ENCODE measurements at regions not wholly inside any gene's neighbourhood (a gene's known extent, or its start where the extent isn't known, plus 50 kb on each side); places are given as distances from the start of the nearest gene placed in this dataset.

DNA sequence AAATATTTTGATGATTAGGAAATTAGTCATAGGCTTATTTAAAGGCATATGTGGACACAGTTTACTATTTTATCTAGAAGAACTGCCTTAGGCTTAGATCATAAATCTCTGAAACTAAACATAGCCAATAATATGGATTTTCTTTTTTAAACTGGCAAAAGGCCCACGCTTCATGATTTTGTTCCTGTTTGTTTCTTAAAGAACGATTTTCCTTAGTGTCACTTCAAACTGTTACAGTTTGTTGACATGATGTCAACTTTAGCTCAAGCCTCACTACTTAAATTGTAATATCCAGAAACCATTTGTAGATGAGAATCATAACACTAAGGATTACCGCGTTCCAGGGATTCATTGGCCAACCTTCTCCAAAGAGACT lies 322.6 kb downstream of the HHIPL2 start:
- Mint-ChIP-seq H3K27me3 (ENCODE audit: low read depth, unreplicated experiment) (no peaks in the 10 kb centered on the region), H3K4me3 (ENCODE audit: unreplicated experiment) (no peak overlapping the region), H3K9me3 (ENCODE audit: unreplicated experiment) (peaks cover 9% of the 10 kb centered on the region), H3K27ac (ENCODE audit: unreplicated experiment) (no peak overlapping the region), H3K36me3 (ENCODE audit: low read depth, unreplicated experiment) (no peaks in the 10 kb centered on the region), H3K4me1 (ENCODE audit: low read depth, unreplicated experiment) (peaks cover 2% of the 10 kb centered on the region)
- Histone ChIP-seq H3K27me3 (ENCODE audit: insufficient read depth, low read length) (no peaks in the 10 kb centered on the region), H3K4me2 (ENCODE audit: low read length) (no peak overlapping the region), H3K36me3 (ENCODE audit: insufficient read depth, low read length) (no peaks in the 10 kb centered on the region), H3K9ac (ENCODE audit: low read length) (no peak overlapping the region), H3K27ac (ENCODE audit: low read depth, low read length) (no peak overlapping the region), H3K4me1 (ENCODE audit: insufficient read depth, low read length) (no peaks in the 10 kb centered on the region), H3K4me3 (ENCODE audit: insufficient read depth, low read depth, low read length) (no peak overlapping the region), H3K9me3 (ENCODE audit: insufficient read depth, low read depth, low read length) (no peaks in the 10 kb centered on the region), H3K79me2 (ENCODE audit: insufficient read depth, low read length) (no peaks in the 10 kb centered on the region), H4K20me1 (ENCODE audit: insufficient read depth, low read length) (no peaks in the 10 kb centered on the region), H2AFZ (ENCODE audit: low read depth, low read length) (no peak overlapping the region)
- TF ChIP-seq EZH2 (IDR thresholded peaks at IDR 0.05; ENCODE audit: insufficient read depth, low read length) = no peak
- TF ChIP-seq, protein P1, sequence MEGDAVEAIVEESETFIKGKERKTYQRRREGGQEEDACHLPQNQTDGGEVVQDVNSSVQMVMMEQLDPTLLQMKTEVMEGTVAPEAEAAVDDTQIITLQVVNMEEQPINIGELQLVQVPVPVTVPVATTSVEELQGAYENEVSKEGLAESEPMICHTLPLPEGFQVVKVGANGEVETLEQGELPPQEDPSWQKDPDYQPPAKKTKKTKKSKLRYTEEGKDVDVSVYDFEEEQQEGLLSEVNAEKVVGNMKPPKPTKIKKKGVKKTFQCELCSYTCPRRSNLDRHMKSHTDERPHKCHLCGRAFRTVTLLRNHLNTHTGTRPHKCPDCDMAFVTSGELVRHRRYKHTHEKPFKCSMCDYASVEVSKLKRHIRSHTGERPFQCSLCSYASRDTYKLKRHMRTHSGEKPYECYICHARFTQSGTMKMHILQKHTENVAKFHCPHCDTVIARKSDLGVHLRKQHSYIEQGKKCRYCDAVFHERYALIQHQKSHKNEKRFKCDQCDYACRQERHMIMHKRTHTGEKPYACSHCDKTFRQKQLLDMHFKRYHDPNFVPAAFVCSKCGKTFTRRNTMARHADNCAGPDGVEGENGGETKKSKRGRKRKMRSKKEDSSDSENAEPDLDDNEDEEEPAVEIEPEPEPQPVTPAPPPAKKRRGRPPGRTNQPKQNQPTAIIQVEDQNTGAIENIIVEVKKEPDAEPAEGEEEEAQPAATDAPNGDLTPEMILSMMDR (IDR thresholded peaks at IDR 0.05; ENCODE audit: insufficient read depth, low read depth, low read length) = no peak
- DNase-seq (ENCODE audit: low read depth) = no peak
- no peak for FAIRE-seq

DNA sequence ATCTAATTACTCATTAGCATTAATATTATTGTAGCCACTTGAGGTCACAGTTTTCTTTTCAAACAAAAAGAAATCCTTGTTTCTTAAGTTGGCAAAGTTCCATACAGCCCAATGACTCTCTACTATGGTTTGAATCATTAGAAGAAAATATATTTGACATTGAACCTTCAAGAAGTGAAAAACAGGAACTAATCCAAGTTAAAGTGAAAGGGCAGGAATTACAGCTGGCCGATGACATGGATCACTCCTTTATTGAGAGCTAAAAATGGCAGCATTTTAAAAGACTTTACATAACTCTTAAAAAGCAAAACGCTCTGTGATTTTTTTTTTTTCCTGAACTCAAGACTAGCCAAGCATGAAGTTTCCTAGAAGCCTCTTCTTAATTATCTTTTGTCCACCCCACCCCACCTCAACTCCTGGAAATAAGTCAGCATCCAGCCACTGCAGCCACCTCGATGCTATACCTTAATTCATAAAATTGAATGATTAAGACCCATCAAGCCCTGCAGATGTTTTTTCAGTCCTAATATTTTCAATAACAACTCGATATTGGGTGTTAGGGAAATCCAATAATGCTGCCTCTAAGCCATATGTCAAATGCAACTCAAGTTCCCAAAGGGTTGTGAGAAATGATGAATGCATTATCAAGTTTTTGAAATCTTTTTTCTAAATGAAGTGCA lies 323.1 kb downstream of the HHIPL2 start:
- no peaks in the 10 kb centered on the region for H4K20me1 ChIP-seq (ENCODE audit: insufficient read depth, low read length)
- TF ChIP-seq, protein P1 (IDR thresholded peaks at IDR 0.05; ENCODE audit: insufficient read depth, low read depth, low read length) = no peak
- H3K4me3 Mint-ChIP-seq (ENCODE audit: unreplicated experiment) = no peak overlapping the region
- no peak overlapping the region for H3K4me2 ChIP-seq (ENCODE audit: low read length)
- no peak overlapping the region for H3K27ac Mint-ChIP-seq (ENCODE audit: unreplicated experiment)
- no peaks in the 10 kb centered on the region for H3K79me2 ChIP-seq (ENCODE audit: insufficient read depth, low read length)
- peak; percentile 4 for DNase-seq (ENCODE audit: low read depth)
- peaks cover 2% of the 10 kb centered on the region for H3K4me1 Mint-ChIP-seq (ENCODE audit: low read depth, unreplicated experiment)
- H3K9me3 ChIP-seq (ENCODE audit: insufficient read depth, low read depth, low read length) = no peaks in the 10 kb centered on the region
- peaks cover 12% of the 10 kb centered on the region for H3K9me3 Mint-ChIP-seq (ENCODE audit: unreplicated experiment)
- no peaks in the 10 kb centered on the region for H3K27me3 ChIP-seq (ENCODE audit: insufficient read depth, low read length)
- FAIRE-seq = no peak
- H3K27me3 Mint-ChIP-seq (ENCODE audit: low read depth, unreplicated experiment) = no peaks in the 10 kb centered on the region
- H3K36me3 ChIP-seq (ENCODE audit: insufficient read depth, low read length) = no peaks in the 10 kb centered on the region
- H3K9ac ChIP-seq (ENCODE audit: low read length) = no peak overlapping the region
- no peak overlapping the region for H3K27ac ChIP-seq (ENCODE audit: low read depth, low read length)
- no peak overlapping the region for H3K4me3 ChIP-seq (ENCODE audit: insufficient read depth, low read depth, low read length)
- no peaks in the 10 kb centered on the region for H3K36me3 Mint-ChIP-seq (ENCODE audit: low read depth, unreplicated experiment)
- no peaks in the 10 kb centered on the region for H3K4me1 ChIP-seq (ENCODE audit: insufficient read depth, low read length)
- H2AFZ ChIP-seq (ENCODE audit: low read depth, low read length) = no peak overlapping the region

DNA sequence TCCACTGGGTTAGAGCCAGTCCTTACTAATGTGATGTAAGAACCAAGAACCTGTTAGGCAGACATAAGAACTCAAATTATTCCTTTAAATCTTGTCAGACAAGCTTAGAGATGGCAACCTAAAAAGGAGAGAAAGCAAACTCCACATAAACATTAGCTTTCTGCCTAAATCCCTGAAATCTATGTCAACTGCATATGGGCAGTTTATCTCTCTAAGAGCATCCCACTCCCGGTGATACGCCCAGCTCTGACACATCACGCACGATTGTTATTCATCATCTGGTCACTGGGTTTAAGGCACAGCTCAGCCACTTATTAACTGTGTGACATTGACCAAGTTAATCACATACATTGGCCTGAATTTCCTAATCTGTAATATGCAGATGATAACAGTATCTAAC lies 323.7 kb downstream of the HHIPL2 start:
- no peaks in the 10 kb centered on the region for H3K79me2 ChIP-seq (ENCODE audit: insufficient read depth, low read length)
- no peaks in the 10 kb centered on the region for H3K36me3 Mint-ChIP-seq (ENCODE audit: low read depth, unreplicated experiment)
- no peaks in the 10 kb centered on the region for H3K27me3 ChIP-seq (ENCODE audit: insufficient read depth, low read length)
- H2AFZ ChIP-seq (ENCODE audit: low read depth, low read length) = no peak overlapping the region
- DNase-seq (ENCODE audit: low read depth) (no peak), FAIRE-seq (no peak)
- no peak overlapping the region for H3K27ac ChIP-seq (ENCODE audit: low read depth, low read length)
- no peaks in the 10 kb centered on the region for H3K27me3 Mint-ChIP-seq (ENCODE audit: low read depth, unreplicated experiment)
- no peak overlapping the region for H3K4me2 ChIP-seq (ENCODE audit: low read length)
- H3K4me1 ChIP-seq (ENCODE audit: insufficient read depth, low read length) = no peaks in the 10 kb centered on the region
- H3K9me3 Mint-ChIP-seq (ENCODE audit: unreplicated experiment) = peaks cover 12% of the 10 kb centered on the region
- no peaks in the 10 kb centered on the region for H3K36me3 ChIP-seq (ENCODE audit: insufficient read depth, low read length)
- no peak overlapping the region for H3K9ac ChIP-seq (ENCODE audit: low read length)
- H3K4me1 Mint-ChIP-seq (ENCODE audit: low read depth, unreplicated experiment) = peaks cover 2% of the 10 kb centered on the region
- H3K4me3 Mint-ChIP-seq (ENCODE audit: unreplicated experiment) = no peak overlapping the region
- H3K27ac Mint-ChIP-seq (ENCODE audit: unreplicated experiment) = no peak overlapping the region
- no peaks in the 10 kb centered on the region for H4K20me1 ChIP-seq (ENCODE audit: insufficient read depth, low read length)
- H3K9me3 ChIP-seq (ENCODE audit: insufficient read depth, low read depth, low read length) = no peaks in the 10 kb centered on the region
- TF ChIP-seq, protein P1 (IDR thresholded peaks at IDR 0.05; ENCODE audit: insufficient read depth, low read depth, low read length) = no peak
- TF ChIP-seq EZH2 (IDR thresholded peaks at IDR 0.05; ENCODE audit: insufficient read depth, low read length) = no peak
- no peak overlapping the region for H3K4me3 ChIP-seq (ENCODE audit: insufficient read depth, low read depth, low read length)
